HUES6 (cell line): ENCODE measurements at regions not wholly inside any gene's neighbourhood (a gene's known extent, or its start where the extent isn't known, plus 50 kb on each side); places are given as distances from the start of the nearest gene placed in this dataset.

Experiments used
- H3K27ac ChIP-seq: 2 replicates; pipeline ENCODE4 v1.7.0; 2013; ENCODE audit warnings: low read depth, mild to moderate bottlenecking, low read length, inconsistent platforms
- H3K27me3 ChIP-seq: 2 replicates; pipeline ENCODE4 v1.6.1; 2013; ENCODE audit warnings: low read length; ENCODE audit not compliant: control insufficient read depth, insufficient read depth
- H3K36me3 ChIP-seq: 2 replicates; pipeline ENCODE4 v1.6.1; 2013; ENCODE audit warnings: low read length; ENCODE audit not compliant: control insufficient read depth, insufficient read depth
- H3K4me1 ChIP-seq: 2 replicates; pipeline ENCODE4 v1.6.1; 2013; ENCODE audit warnings: low read length; ENCODE audit not compliant: control insufficient read depth, insufficient read depth
- H3K4me3 ChIP-seq: 2 replicates; pipeline ENCODE4 v1.5.1; 2013; ENCODE audit warnings: low read depth, low read length
- H3K9ac ChIP-seq: one replicate; pipeline ENCODE4 v1.6.1; 2013; ENCODE audit warnings: mild to moderate bottlenecking, low read length
- H3K9me3 ChIP-seq: 2 replicates; pipeline ENCODE4 v1.6.1; 2013; ENCODE audit warnings: low read depth, low read length; ENCODE audit not compliant: control insufficient read depth, insufficient read depth

DNA sequence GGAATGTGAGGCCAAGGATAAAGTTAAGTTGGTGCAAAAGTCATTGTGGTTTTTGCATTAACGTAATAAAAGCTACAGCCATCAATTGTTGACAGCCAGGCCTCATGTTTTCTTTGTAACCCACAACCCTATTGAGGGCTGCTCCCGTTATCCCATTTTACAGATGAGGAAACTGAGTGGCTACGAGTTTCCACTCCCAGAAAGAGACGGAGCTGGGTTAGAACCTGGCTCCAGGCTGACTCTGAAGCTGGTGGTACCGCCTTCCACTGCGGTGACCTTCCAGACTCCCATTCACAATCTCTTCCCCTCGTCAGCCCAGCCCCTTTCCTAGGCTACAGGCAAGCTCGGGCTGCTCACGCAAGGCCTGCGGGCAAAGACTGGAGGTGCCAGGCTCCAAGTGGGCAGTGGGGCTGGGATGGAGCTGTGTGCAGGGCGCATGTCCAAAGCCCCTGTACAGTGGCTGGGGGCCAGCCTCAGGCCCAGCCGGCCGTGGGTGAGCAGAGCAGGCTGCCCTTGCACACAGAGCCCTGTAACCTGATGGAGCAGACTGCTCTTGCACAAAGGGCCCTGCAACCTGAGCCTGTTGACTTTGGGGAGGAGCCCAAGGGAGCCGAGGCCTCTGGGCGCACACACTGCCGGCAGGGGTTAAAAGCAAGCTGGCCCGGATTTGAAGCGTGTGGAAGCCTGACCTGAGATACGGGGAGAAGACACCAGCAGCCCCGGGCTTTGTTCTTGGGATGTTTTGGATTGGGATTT is 97.4 kb upstream of the TMPRSS2 start:
- Histone ChIP-seq H3K4me3 (no peak overlapping the region), H3K9me3 (peaks cover 7% of the 10 kb centered on the region), H3K27me3 (no peaks in the 10 kb centered on the region), H3K4me1 (peaks cover 16% of the 10 kb centered on the region), H3K36me3 (no peaks in the 10 kb centered on the region), H3K27ac (no peak overlapping the region), H3K9ac (no peak overlapping the region)

DNA sequence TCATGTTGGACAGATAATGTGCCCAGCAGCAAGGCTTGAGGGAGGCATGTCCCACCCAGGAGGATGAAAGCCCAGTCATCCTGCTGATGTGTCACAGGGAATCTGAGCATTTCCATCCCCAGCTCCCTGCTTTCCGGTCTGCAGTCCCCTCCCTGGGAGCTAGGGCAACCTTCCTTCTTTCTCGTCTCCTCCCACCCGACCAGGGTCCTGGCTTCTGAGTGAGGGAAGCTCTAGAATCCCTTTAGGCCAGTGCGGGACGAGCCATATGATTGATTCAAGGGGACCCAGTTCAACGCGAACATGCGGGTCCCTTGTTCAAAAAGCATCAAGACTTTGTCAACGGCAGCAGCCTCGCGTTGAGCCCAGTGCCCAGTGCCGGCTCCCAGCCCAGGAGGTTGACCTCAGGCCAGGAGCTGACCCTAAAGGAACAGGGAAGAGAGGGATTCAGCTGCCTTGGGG is 96.7 kb upstream of the TMPRSS2 start:
- H3K27ac ChIP-seq, result no peak overlapping the region
- no peak overlapping the region for H3K9ac ChIP-seq
- no peak overlapping the region for H3K4me3 ChIP-seq
- no peaks in the 10 kb centered on the region for H3K27me3 ChIP-seq
- 0 out of 2 replicates have a peak, but pooled peaks cover under 1% of the 10 kb centered on the region for H3K9me3 ChIP-seq
- H3K36me3 ChIP-seq, result no peaks in the 10 kb centered on the region
- H3K4me1 ChIP-seq, result peaks cover 16% of the 10 kb centered on the region

- Histone ChIP-seq H3K9ac (no peak overlapping the region), H3K27me3 (0 out of 2 replicates have a peak, but pooled peaks cover 3% of the 10 kb centered on the region), H3K36me3 (no peaks in the 10 kb centered on the region), H3K4me3 (no peak overlapping the region), H3K9me3 (no peaks in the 10 kb centered on the region), H3K27ac (no peak overlapping the region), H3K4me1 (peaks cover 16% of the 10 kb centered on the region)
Observed at GRCh38 chr21:41603476-41603875, 95.5 kb upstream of the TMPRSS2 start.

DNA sequence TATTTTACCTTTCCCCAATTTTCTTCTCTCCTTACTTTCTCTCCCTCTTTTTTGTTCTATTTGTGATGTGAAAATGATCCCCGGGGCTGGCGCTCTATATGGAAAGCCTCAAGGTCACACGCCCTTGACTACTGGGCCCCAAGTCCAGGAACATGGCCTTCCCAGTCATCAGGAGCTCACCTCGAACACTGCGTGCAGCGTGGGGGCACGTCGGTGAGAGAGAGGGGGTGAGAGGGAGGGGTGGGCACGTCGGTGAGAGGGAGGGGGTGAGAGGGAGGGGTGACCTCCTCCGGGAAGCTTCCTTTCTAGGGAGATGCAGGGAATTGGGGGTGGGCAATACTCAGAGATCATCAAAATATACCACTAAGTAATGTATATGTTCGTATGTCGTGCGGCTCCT is 94.6 kb upstream of the TMPRSS2 start:
- H3K4me1 ChIP-seq, result peaks cover 16% of the 10 kb centered on the region
- H3K27ac ChIP-seq, result no peak overlapping the region
- H3K9me3 ChIP-seq, result no peaks in the 10 kb centered on the region
- no peaks in the 10 kb centered on the region for H3K36me3 ChIP-seq
- no peak overlapping the region for H3K4me3 ChIP-seq
- H3K9ac ChIP-seq, result no peak overlapping the region
- H3K27me3 ChIP-seq, result 0 out of 2 replicates have a peak, but pooled peaks cover 3% of the 10 kb centered on the region

GRCh38 chr21:41601573-41602368 is 93.8 kb upstream of the TMPRSS2 start:
- Histone ChIP-seq H3K4me1 (peaks cover 16% of the 10 kb centered on the region), H3K27ac (no peak overlapping the region), H3K27me3 (0 out of 2 replicates have a peak, but pooled peaks cover 3% of the 10 kb centered on the region), H3K36me3 (no peaks in the 10 kb centered on the region), H3K9me3 (no peaks in the 10 kb centered on the region), H3K4me3 (no peak overlapping the region), H3K9ac (no peak overlapping the region)

GRCh38 chr21:41600961-41601572 is 93.1 kb upstream of the TMPRSS2 start:
- Histone ChIP-seq H3K9ac (no peak overlapping the region), H3K27ac (no peak overlapping the region), H3K4me3 (no peak overlapping the region), H3K9me3 (no peaks in the 10 kb centered on the region), H3K27me3 (peaks cover 6% of the 10 kb centered on the region; the same call in 1 of the 2 replicates), H3K4me1 (peaks cover 15% of the 10 kb centered on the region), H3K36me3 (no peaks in the 10 kb centered on the region)

- Histone ChIP-seq H3K27ac (no peak overlapping the region), H3K27me3 (peaks cover 6% of the 10 kb centered on the region; the same call in 1 of the 2 replicates), H3K4me1 (peaks cover 10% of the 10 kb centered on the region)
Observed at GRCh38 chr21:41600556-41600955, 92.6 kb upstream of the TMPRSS2 start.

GRCh38 chr21:41600116-41600515 is 92.2 kb upstream of the TMPRSS2 start:
- Histone ChIP-seq H3K9me3 (no peaks in the 10 kb centered on the region), H3K9ac (no peak overlapping the region), H3K36me3 (no peaks in the 10 kb centered on the region), H3K4me3 (no peak overlapping the region), H3K27me3 (peaks cover 6% of the 10 kb centered on the region; the same call in 1 of the 2 replicates), H3K27ac (no peak overlapping the region), H3K4me1 (peaks cover 5% of the 10 kb centered on the region)

More at GRCh38 chr21:41600556-41600955, 92.6 kb upstream of the TMPRSS2 start:
- Histone ChIP-seq H3K4me3 (no peak overlapping the region), H3K9me3 (no peaks in the 10 kb centered on the region), H3K36me3 (no peaks in the 10 kb centered on the region), H3K9ac (no peak overlapping the region)

GRCh38 chr21:41598561-41599431 is 90.8 kb upstream of the TMPRSS2 start:
- H3K27me3 ChIP-seq, result peaks cover 6% of the 10 kb centered on the region; the same call in 1 of the 2 replicates
- H3K4me1 ChIP-seq, result peaks cover 13% of the 10 kb centered on the region
- H3K27ac ChIP-seq, result no peak overlapping the region
- H3K9me3 ChIP-seq, result no peaks in the 10 kb centered on the region
- no peaks in the 10 kb centered on the region for H3K36me3 ChIP-seq
- no peak overlapping the region for H3K4me3 ChIP-seq
- H3K9ac ChIP-seq, result no peak overlapping the region

GRCh38 chr21:41597811-41598231 is 89.9 kb upstream of the TMPRSS2 start:
- H3K4me1 ChIP-seq, result peaks cover 21% of the 10 kb centered on the region
- H3K9me3 ChIP-seq, result no peaks in the 10 kb centered on the region
- H3K4me3 ChIP-seq, result no peak overlapping the region
- H3K27me3 ChIP-seq, result peaks cover 6% of the 10 kb centered on the region; the same call in 1 of the 2 replicates
- no peaks in the 10 kb centered on the region for H3K36me3 ChIP-seq
- no peak overlapping the region for H3K27ac ChIP-seq
- no peak overlapping the region for H3K9ac ChIP-seq
